Medulla oblongata (tissue), 1 donor: ENCODE measurements at regions not wholly inside any gene's neighbourhood (a gene's known extent, or its start where the extent isn't known, plus 50 kb on each side); places are given as distances from the start of the nearest gene placed in this dataset.

Experiments used
- DNase-seq: peaks from one replicate; pipeline ENCODE4 v3.0.0-alpha.2; 2015; ENCODE audit errors: extremely low spot score

GRCh38 chr2:17069564-17069963, 403.9 kb upstream of the CYRIA start:
- DNase-seq, result no peak

- DNase-seq, result no peak
These were observed 402.4 kb upstream of the CYRIA start for GRCh38 chr2:17068021-17068420.

GRCh38 chr2:17065536-17065935, 399.9 kb upstream of the CYRIA start:
- no peak for DNase-seq

GRCh38 chr2:17061028-17061427, 395.4 kb upstream of the CYRIA start:
- DNase-seq, result no peak

GRCh38 chr2:17059458-17059857, 393.8 kb upstream of the CYRIA start:
- no peak for DNase-seq

- no peak for DNase-seq
These were observed 393.3 kb upstream of the CYRIA start for GRCh38 chr2:17058772-17059402.

GRCh38 chr2:17057109-17058017, 391.7 kb upstream of the CYRIA start:
- no peak for DNase-seq

- no peak for DNase-seq
These were observed 390.6 kb upstream of the CYRIA start for GRCh38 chr2:17056236-17056635.

- no peak for DNase-seq
These were observed 386.4 kb upstream of the CYRIA start for GRCh38 chr2:17052001-17052400.

GRCh38 chr2:17051538-17051937, 385.9 kb upstream of the CYRIA start:
- no peak for DNase-seq

GRCh38 chr2:17043173-17043572, 377.5 kb upstream of the CYRIA start:
- DNase-seq, result no peak

- no peak for DNase-seq
These were observed 370.7 kb upstream of the CYRIA start for GRCh38 chr2:17036361-17036760.

- DNase-seq, result no peak
These were observed 369.4 kb upstream of the CYRIA start for GRCh38 chr2:17035010-17035409.

GRCh38 chr2:17030047-17030446, 364.4 kb upstream of the CYRIA start:
- no peak for DNase-seq

- DNase-seq, result no peak
These were observed 346.7 kb upstream of the CYRIA start for GRCh38 chr2:17012297-17012696.

GRCh38 chr2:17010104-17010503, 344.5 kb upstream of the CYRIA start:
- no peak for DNase-seq

- no peak for DNase-seq
These were observed 334.5 kb upstream of the CYRIA start for GRCh38 chr2:17000184-17000482.

GRCh38 chr2:16999347-17000183, 333.9 kb upstream of the CYRIA start:
- no peak for DNase-seq

- no peak for DNase-seq
These were observed 312.7 kb upstream of the CYRIA start for GRCh38 chr2:16978301-16978700.

- no peak for DNase-seq
These were observed 309.1 kb upstream of the CYRIA start for GRCh38 chr2:16974688-16975087.

- no peak for DNase-seq
These were observed 308.1 kb upstream of the CYRIA start for GRCh38 chr2:16973586-16974286.

GRCh38 chr2:16972276-16972675, 306.6 kb upstream of the CYRIA start:
- DNase-seq, result no peak
